Endothelial cell (in vitro differentiated cells): ENCODE measurements at regions not wholly inside any gene's neighbourhood (a gene's known extent, or its start where the extent isn't known, plus 50 kb on each side); places are given as distances from the start of the nearest gene placed in this dataset.

ENCODE experiments used
- DNase-seq: peaks from one replicate; pipeline ENCODE4 v3.0.0; 2021; ENCODE audit warnings: low spot score
- H3K27ac Mint-ChIP-seq: one replicate; pipeline ENCODE4 v1.8.0; 2021; ENCODE audit warnings: mixed read lengths, inconsistent platforms; ENCODE audit not compliant: unreplicated experiment
- H3K27me3 Mint-ChIP-seq: one replicate; pipeline ENCODE4 v1.8.0; 2021; ENCODE audit warnings: mild to moderate bottlenecking, moderate library complexity, mixed read lengths, inconsistent platforms; ENCODE audit not compliant: unreplicated experiment
- H3K36me3 Mint-ChIP-seq: one replicate; pipeline ENCODE4 v1.8.0; 2021; ENCODE audit warnings: mild to moderate bottlenecking, low read depth, mixed read lengths, inconsistent platforms; ENCODE audit not compliant: unreplicated experiment
- H3K4me1 Mint-ChIP-seq: one replicate; pipeline ENCODE4 v1.8.0; 2021; ENCODE audit warnings: mild to moderate bottlenecking, mixed read lengths, inconsistent platforms; ENCODE audit not compliant: unreplicated experiment
- H3K4me3 Mint-ChIP-seq: one replicate; pipeline ENCODE4 v1.8.0; 2021; ENCODE audit warnings: mild to moderate bottlenecking, mixed read lengths, inconsistent platforms; ENCODE audit not compliant: unreplicated experiment
- H3K9me3 Mint-ChIP-seq: one replicate; pipeline ENCODE4 v1.8.0; 2021; ENCODE audit warnings: mixed read lengths, inconsistent platforms; ENCODE audit not compliant: unreplicated experiment
- CTCF ChIP-seq: fragments of 200-600 bp; sonication (generic); IDR thresholded peaks from one replicate; pipeline ENCODE4 v1.5.0; 2021; ENCODE audit warnings: antibody characterized with exemption; ENCODE audit not compliant: unreplicated experiment

- Mint-ChIP-seq H3K4me1 (peaks cover 2% of the 10 kb centered on the region), H3K36me3 (no peaks in the 10 kb centered on the region), H3K27me3 (no peaks in the 10 kb centered on the region), H3K4me3 (no peak overlapping the region), H3K9me3 (no peaks in the 10 kb centered on the region), H3K27ac (no peak overlapping the region)
- TF ChIP-seq CTCF = no peak
- DNase-seq = no peak
These were observed 555.2 kb upstream of the SETBP1 start for GRCh38 chr18:44125446-44125845.

GRCh38 chr18:44126598-44126997 lies 554.1 kb upstream of the SETBP1 start:
- H3K36me3 Mint-ChIP-seq = no peaks in the 10 kb centered on the region
- H3K27me3 Mint-ChIP-seq = no peaks in the 10 kb centered on the region
- no peak for TF ChIP-seq CTCF
- H3K27ac Mint-ChIP-seq = no peak overlapping the region
- H3K4me1 Mint-ChIP-seq = peaks cover 3% of the 10 kb centered on the region
- no peak overlapping the region for H3K4me3 Mint-ChIP-seq
- no peak for DNase-seq
- H3K9me3 Mint-ChIP-seq = no peaks in the 10 kb centered on the region

- H3K4me1 Mint-ChIP-seq = peaks cover 3% of the 10 kb centered on the region
- DNase-seq = no peak
- H3K36me3 Mint-ChIP-seq = no peaks in the 10 kb centered on the region
- no peak overlapping the region for H3K4me3 Mint-ChIP-seq
- no peaks in the 10 kb centered on the region for H3K27me3 Mint-ChIP-seq
- no peaks in the 10 kb centered on the region for H3K9me3 Mint-ChIP-seq
- no peak overlapping the region for H3K27ac Mint-ChIP-seq
- no peak for TF ChIP-seq CTCF
These were observed 552.3 kb upstream of the SETBP1 start for GRCh38 chr18:44128365-44128764.

- Mint-ChIP-seq H3K9me3 (no peaks in the 10 kb centered on the region), H3K4me1 (peaks cover 3% of the 10 kb centered on the region), H3K36me3 (no peaks in the 10 kb centered on the region), H3K27ac (no peak overlapping the region), H3K4me3 (no peak overlapping the region), H3K27me3 (no peaks in the 10 kb centered on the region)
- TF ChIP-seq CTCF = peak; percentile 85
- DNase-seq = peak; percentile 51
These were observed 550.2 kb upstream of the SETBP1 start for GRCh38 chr18:44130376-44130942.

GRCh38 chr18:44133483-44133882 lies 547.2 kb upstream of the SETBP1 start:
- DNase-seq = no peak
- H3K4me1 Mint-ChIP-seq = peaks cover 3% of the 10 kb centered on the region
- no peak for TF ChIP-seq CTCF
- no peaks in the 10 kb centered on the region for H3K9me3 Mint-ChIP-seq
- no peaks in the 10 kb centered on the region for H3K27me3 Mint-ChIP-seq
- no peak overlapping the region for H3K27ac Mint-ChIP-seq
- H3K36me3 Mint-ChIP-seq = no peaks in the 10 kb centered on the region
- H3K4me3 Mint-ChIP-seq = no peak overlapping the region
